ELR (cell line): ENCODE measurements at regions not wholly inside any gene's neighbourhood (a gene's known extent, or its start where the extent isn't known, plus 50 kb on each side); places are given as distances from the start of the nearest gene placed in this dataset.
"Not testable (repeated sequence)": the region's sequence is repeated elsewhere in the genome, so short reads cannot be mapped to it uniquely, and the experiment has no call there.

Source experiments
- DNase-seq: peaks from one replicate; pipeline ENCODE4 v3.0.0-alpha.2; 2015; ENCODE audit warnings: low read depth

GRCh38 chr12:23368590-23368989, 580.9 kb downstream of the SOX5 start:
- DNase-seq = no peak

GRCh38 chr12:23375621-23376020, 573.8 kb downstream of the SOX5 start:
- DNase-seq = no peak

GRCh38 chr12:23376238-23376637, 573.2 kb downstream of the SOX5 start:
- DNase-seq = no peak

- DNase-seq = no peak
These were observed 568.9 kb downstream of the SOX5 start for GRCh38 chr12:23380419-23381100.

GRCh38 chr12:23388898-23389297, 560.6 kb downstream of the SOX5 start:
- DNase-seq = not testable (repeated sequence)

- DNase-seq = not testable (repeated sequence)
These were observed 560.2 kb downstream of the SOX5 start for GRCh38 chr12:23389315-23389714.

GRCh38 chr12:23399402-23399933, 550.0 kb downstream of the SOX5 start:
- no peak for DNase-seq

GRCh38 chr12:23415180-23415579, 534.3 kb downstream of the SOX5 start:
- DNase-seq = no peak

GRCh38 chr12:23421556-23421955, 527.9 kb downstream of the SOX5 start:
- no peak for DNase-seq

GRCh38 chr12:23423097-23423687, 526.3 kb downstream of the SOX5 start:
- no peak for DNase-seq

- DNase-seq = no peak
These were observed 525.7 kb downstream of the SOX5 start for GRCh38 chr12:23423796-23424195.

GRCh38 chr12:23424685-23425084, 524.8 kb downstream of the SOX5 start:
- DNase-seq = no peak

- DNase-seq = no peak
These were observed 523.1 kb downstream of the SOX5 start for GRCh38 chr12:23426328-23426727.

- no peak for DNase-seq
These were observed 520.7 kb downstream of the SOX5 start for GRCh38 chr12:23428758-23429157.

- DNase-seq = no peak
These were observed 518.5 kb downstream of the SOX5 start for GRCh38 chr12:23431006-23431405.

- no peak for DNase-seq
These were observed 516.3 kb downstream of the SOX5 start for GRCh38 chr12:23433121-23433520.

GRCh38 chr12:23434154-23434553, 515.3 kb downstream of the SOX5 start:
- DNase-seq = no peak

GRCh38 chr12:23446746-23447145, 502.7 kb downstream of the SOX5 start:
- DNase-seq = no peak

GRCh38 chr12:23450810-23451209, 498.7 kb downstream of the SOX5 start:
- DNase-seq = no peak

- no peak for DNase-seq
These were observed 494.2 kb downstream of the SOX5 start for GRCh38 chr12:23455283-23455682.

GRCh38 chr12:23458640-23459039, 490.8 kb downstream of the SOX5 start:
- DNase-seq = no peak

- no peak for DNase-seq
These were observed 486.9 kb downstream of the SOX5 start for GRCh38 chr12:23462546-23462945.

GRCh38 chr12:23463172-23463571, 486.3 kb downstream of the SOX5 start:
- DNase-seq = no peak
